ENCODE measurements at regions not wholly inside any gene's neighbourhood (a gene's known extent, or its start where the extent isn't known, plus 50 kb on each side); places are given as distances from the start of the nearest gene placed in this dataset.

DNA sequence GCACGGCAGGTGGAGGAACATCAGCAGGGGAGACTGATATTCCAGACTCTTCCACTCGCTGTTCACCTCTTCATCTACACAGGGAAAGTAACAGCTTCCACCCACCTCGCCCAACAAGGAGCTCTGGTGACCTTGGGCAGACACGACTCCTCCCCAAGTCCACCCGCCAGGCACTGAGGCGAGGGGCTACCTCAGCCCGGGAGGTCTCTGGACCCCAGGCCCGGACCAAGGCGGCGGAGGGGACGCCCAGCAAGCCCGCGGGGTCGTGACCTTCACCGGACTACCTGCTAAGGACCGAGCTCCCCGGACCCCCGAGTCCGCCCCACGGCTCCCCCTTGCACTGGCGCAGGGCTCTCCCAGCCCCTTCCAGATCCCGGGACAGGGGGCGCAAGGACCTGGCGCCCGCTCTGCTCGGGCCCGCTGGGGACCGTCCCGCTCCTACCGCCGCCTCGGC lies 70.2 kb upstream of the LPCAT1 start (continued):
- TF ChIP-seq, protein P1, sequence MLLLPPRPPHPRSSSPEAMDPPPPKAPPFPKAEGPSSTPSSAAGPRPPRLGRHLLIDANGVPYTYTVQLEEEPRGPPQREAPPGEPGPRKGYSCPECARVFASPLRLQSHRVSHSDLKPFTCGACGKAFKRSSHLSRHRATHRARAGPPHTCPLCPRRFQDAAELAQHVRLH (tag by site-specific recombination; IDR thresholded peaks at IDR 0.05) = no peak
- TF ChIP-seq ZNF121 (tag by site-specific recombination; IDR thresholded peaks at IDR 0.05) (no peak), ZNF266 (tag by site-specific recombination; IDR thresholded peaks at IDR 0.05; ENCODE audit: low read depth) (no peak), ZXDB (tag by site-specific recombination; IDR thresholded peaks at IDR 0.05) (no peak), ZNF548 (tag by site-specific recombination; IDR thresholded peaks at IDR 0.05) (no peak), ZNF174 (tag by site-specific recombination; IDR thresholded peaks at IDR 0.05) (0 out of 2 replicates have a peak, but pooled peaks have one; percentile 17), WT1 (tag by site-specific recombination; IDR thresholded peaks at IDR 0.05) (no peak), ZNF843 (tag by site-specific recombination; IDR thresholded peaks at IDR 0.05) (no peak), REPIN1 (tag by site-specific recombination; IDR thresholded peaks at IDR 0.05; ENCODE audit: low read depth) (no peak), ZNF2 (tag by site-specific recombination; IDR thresholded peaks at IDR 0.05) (no peak), MYNN (tag by site-specific recombination; IDR thresholded peaks at IDR 0.05; ENCODE audit: borderline replicate concordance) (no peak), ZNF335 (tag by site-specific recombination; conservative IDR thresholded peaks at IDR 0.05) (peak; percentile 82; the same call in 1 of the 2 replicates), OSR2 (tag by site-specific recombination; IDR thresholded peaks at IDR 0.05) (no peak), ZSCAN30 (tag by site-specific recombination; IDR thresholded peaks at IDR 0.05) (0 out of 2 replicates have a peak, but pooled peaks have one; percentile 42), ZNF292 (tag by site-specific recombination; IDR thresholded peaks at IDR 0.05; ENCODE audit: borderline replicate concordance, low read depth) (no peak), ZNF48 (tag by site-specific recombination; IDR thresholded peaks at IDR 0.05) (no peak)
- TF ChIP-seq, protein P2, sequence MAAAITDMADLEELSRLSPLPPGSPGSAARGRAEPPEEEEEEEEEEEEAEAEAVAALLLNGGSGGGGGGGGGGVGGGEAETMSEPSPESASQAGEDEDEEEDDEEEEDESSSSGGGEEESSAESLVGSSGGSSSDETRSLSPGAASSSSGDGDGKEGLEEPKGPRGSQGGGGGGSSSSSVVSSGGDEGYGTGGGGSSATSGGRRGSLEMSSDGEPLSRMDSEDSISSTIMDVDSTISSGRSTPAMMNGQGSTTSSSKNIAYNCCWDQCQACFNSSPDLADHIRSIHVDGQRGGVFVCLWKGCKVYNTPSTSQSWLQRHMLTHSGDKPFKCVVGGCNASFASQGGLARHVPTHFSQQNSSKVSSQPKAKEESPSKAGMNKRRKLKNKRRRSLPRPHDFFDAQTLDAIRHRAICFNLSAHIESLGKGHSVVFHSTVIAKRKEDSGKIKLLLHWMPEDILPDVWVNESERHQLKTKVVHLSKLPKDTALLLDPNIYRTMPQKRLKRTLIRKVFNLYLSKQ (tag by site-specific recombination; IDR thresholded peaks at IDR 0.05; ENCODE audit: borderline replicate concordance) = no peak
- TF ChIP-seq, protein P3, sequence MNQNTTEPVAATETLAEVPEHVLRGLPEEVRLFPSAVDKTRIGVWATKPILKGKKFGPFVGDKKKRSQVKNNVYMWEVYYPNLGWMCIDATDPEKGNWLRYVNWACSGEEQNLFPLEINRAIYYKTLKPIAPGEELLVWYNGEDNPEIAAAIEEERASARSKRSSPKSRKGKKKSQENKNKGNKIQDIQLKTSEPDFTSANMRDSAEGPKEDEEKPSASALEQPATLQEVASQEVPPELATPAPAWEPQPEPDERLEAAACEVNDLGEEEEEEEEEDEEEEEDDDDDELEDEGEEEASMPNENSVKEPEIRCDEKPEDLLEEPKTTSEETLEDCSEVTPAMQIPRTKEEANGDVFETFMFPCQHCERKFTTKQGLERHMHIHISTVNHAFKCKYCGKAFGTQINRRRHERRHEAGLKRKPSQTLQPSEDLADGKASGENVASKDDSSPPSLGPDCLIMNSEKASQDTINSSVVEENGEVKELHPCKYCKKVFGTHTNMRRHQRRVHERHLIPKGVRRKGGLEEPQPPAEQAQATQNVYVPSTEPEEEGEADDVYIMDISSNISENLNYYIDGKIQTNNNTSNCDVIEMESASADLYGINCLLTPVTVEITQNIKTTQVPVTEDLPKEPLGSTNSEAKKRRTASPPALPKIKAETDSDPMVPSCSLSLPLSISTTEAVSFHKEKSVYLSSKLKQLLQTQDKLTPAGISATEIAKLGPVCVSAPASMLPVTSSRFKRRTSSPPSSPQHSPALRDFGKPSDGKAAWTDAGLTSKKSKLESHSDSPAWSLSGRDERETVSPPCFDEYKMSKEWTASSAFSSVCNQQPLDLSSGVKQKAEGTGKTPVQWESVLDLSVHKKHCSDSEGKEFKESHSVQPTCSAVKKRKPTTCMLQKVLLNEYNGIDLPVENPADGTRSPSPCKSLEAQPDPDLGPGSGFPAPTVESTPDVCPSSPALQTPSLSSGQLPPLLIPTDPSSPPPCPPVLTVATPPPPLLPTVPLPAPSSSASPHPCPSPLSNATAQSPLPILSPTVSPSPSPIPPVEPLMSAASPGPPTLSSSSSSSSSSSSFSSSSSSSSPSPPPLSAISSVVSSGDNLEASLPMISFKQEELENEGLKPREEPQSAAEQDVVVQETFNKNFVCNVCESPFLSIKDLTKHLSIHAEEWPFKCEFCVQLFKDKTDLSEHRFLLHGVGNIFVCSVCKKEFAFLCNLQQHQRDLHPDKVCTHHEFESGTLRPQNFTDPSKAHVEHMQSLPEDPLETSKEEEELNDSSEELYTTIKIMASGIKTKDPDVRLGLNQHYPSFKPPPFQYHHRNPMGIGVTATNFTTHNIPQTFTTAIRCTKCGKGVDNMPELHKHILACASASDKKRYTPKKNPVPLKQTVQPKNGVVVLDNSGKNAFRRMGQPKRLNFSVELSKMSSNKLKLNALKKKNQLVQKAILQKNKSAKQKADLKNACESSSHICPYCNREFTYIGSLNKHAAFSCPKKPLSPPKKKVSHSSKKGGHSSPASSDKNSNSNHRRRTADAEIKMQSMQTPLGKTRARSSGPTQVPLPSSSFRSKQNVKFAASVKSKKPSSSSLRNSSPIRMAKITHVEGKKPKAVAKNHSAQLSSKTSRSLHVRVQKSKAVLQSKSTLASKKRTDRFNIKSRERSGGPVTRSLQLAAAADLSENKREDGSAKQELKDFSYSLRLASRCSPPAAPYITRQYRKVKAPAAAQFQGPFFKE (tag by site-specific recombination; IDR thresholded peaks at IDR 0.05; ENCODE audit: borderline replicate concordance) = no peak
- TF ChIP-seq, protein P4, sequence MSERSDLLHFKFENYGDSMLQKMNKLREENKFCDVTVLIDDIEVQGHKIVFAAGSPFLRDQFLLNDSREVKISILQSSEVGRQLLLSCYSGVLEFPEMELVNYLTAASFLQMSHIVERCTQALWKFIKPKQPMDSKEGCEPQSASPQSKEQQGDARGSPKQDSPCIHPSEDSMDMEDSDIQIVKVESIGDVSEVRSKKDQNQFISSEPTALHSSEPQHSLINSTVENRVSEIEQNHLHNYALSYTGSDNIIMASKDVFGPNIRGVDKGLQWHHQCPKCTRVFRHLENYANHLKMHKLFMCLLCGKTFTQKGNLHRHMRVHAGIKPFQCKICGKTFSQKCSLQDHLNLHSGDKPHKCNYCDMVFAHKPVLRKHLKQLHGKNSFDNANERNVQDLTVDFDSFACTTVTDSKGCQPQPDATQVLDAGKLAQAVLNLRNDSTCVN (tag by site-specific recombination; optimal IDR thresholded peaks at IDR 0.05) = no peak
- TF ChIP-seq, protein P5, sequence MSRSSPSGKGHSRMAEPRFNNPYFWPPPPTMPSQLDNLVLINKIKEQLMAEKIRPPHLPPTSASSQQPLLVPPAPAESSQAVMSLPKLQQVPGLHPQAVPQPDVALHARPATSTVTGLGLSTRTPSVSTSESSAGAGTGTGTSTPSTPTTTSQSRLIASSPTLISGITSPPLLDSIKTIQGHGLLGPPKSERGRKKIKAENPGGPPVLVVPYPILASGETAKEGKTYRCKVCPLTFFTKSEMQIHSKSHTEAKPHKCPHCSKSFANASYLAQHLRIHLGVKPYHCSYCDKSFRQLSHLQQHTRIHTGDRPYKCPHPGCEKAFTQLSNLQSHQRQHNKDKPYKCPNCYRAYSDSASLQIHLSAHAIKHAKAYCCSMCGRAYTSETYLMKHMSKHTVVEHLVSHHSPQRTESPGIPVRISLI (tag by site-specific recombination; IDR thresholded peaks at IDR 0.05) = no peak

Measured in HEK293 (cell line).